Endothelial cell of umbilical vein (primary cell): ENCODE measurements at regions not wholly inside any gene's neighbourhood (a gene's known extent, or its start where the extent isn't known, plus 50 kb on each side); places are given as distances from the start of the nearest gene placed in this dataset.

Experiments used
- BruUV-seq: library from RNA; stranded (reverse); fragments of 400-500 nt; replicated peaks from 2 replicates; lab custom pipeline; 2021; lab: Mats Ljungman, UMichigan
- CTCF ChIA-PET: fragments of 300-600, 350-600 bp; sonication (Branson Sonifier 250); formaldehyde crosslinking; loops from one replicate; lab custom pipeline; 2021; ENCODE audit warnings: antibody characterized with exemption, inconsistent platforms; lab: Charles Lee
- POLR2A ChIA-PET: fragments of 300-600, 350-600 bp; sonication (Branson Sonifier 250); formaldehyde crosslinking; loops from one replicate; lab custom pipeline; 2021; ENCODE audit warnings: antibody characterized with exemption, inconsistent platforms; lab: Charles Lee
- DNase-seq: peaks from one replicate; pipeline ENCODE4 v3.0.0-alpha.2; 2011; ENCODE audit warnings: low read depth, low spot score
- FAIRE-seq: peaks from 2 replicates; lab custom pipeline; 2011; peaks lifted over from hg19 to GRCh38; lab: Jason Lieb, UNC
- H2AFZ ChIP-seq: 2 replicates; pipeline ENCODE4 v1.6.0; 2012; ENCODE audit warnings: low read depth, low read length, control low read depth, inconsistent platforms
- H3K27ac ChIP-seq: 2 replicates; pipeline ENCODE4 v1.5.1; 2011; ENCODE audit warnings: low read depth, mild to moderate bottlenecking, control low read depth, low read length, moderate library complexity; ENCODE audit not compliant: insufficient read depth
- H3K27me3 ChIP-seq, 2 experiments: 2 replicates each; pipeline versions ENCODE4 v1.6.0 to v1.6.1; 2011; ENCODE audit warnings: low read length in 2 of 2, mixed read lengths in 1 of 2; ENCODE audit not compliant: control insufficient read depth in 2 of 2, insufficient read depth in 2 of 2
- H3K36me3 ChIP-seq, 2 experiments: 2 replicates in 1 of 2; 3 replicates in 1 of 2; pipeline ENCODE4 v1.5.1; 2011; ENCODE audit warnings: low read length in 2 of 2, mild to moderate bottlenecking in 1 of 2, moderate library complexity in 1 of 2; ENCODE audit not compliant: control insufficient read depth in 2 of 2, insufficient read depth in 2 of 2; ENCODE audit errors: extremely low read depth in 1 of 2
- H3K4me1 ChIP-seq: 3 replicates; pipeline ENCODE4 v1.5.1; 2011; ENCODE audit warnings: mild to moderate bottlenecking, low read length; ENCODE audit not compliant: control insufficient read depth, insufficient read depth; ENCODE audit errors: extremely low read depth
- H3K4me2 ChIP-seq: 2 replicates; pipeline ENCODE4 v1.6.1; 2011; ENCODE audit warnings: low read length, control low read depth, mixed read lengths; ENCODE audit not compliant: insufficient read depth
- H3K4me3 ChIP-seq, 3 experiments: fragments of 200-600 bp in 1 of 3; sonication (generic), shearing (Covaris generic) in 1 of 3; replicated peaks in 1 of 3; 2 replicates each; pipeline ENCODE4 v1.5.1; 2011 to 2016; ENCODE audit warnings: control low read depth in 3 of 3, low read length in 3 of 3, mild to moderate bottlenecking in 2 of 3, inconsistent platforms in 1 of 3, low read depth in 1 of 3, moderate library complexity in 1 of 3; ENCODE audit not compliant: insufficient read depth in 1 of 3
- H3K79me2 ChIP-seq: 2 replicates; pipeline ENCODE4 v1.6.0; 2012; ENCODE audit warnings: low read length, inconsistent platforms; ENCODE audit not compliant: control insufficient read depth, insufficient read depth
- H3K9ac ChIP-seq: replicated peaks from 2 replicates; pipeline ENCODE3; 2011; ENCODE audit warnings: low read length, control low read depth; ENCODE audit not compliant: insufficient read depth; ENCODE audit errors: extremely low read depth
- H3K9me1 ChIP-seq: replicated peaks from 3 replicates; pipeline ENCODE4 v1.6.0; 2011; ENCODE audit warnings: mild to moderate bottlenecking, low read length; ENCODE audit not compliant: control insufficient read depth, insufficient read depth; ENCODE audit errors: extremely low read depth
- H3K9me3 ChIP-seq: replicated peaks from 2 replicates; pipeline ENCODE4 v1.5.1; 2012; ENCODE audit warnings: low read length, inconsistent platforms; ENCODE audit not compliant: control insufficient read depth, insufficient read depth
- H4K20me1 ChIP-seq: replicated peaks from 2 replicates; pipeline ENCODE3; 2011; ENCODE audit warnings: mild to moderate bottlenecking, low read length; ENCODE audit not compliant: control insufficient read depth, insufficient read depth; ENCODE audit errors: extremely low read depth
- CTCF ChIP-seq, 2 donors: IDR thresholded peaks; 1 replicate in 1 of 2; 2 replicates in 1 of 2; pipeline ENCODE4 v1.5.1; 2011; ENCODE audit warnings: low read length in 2 of 2, mild to moderate bottlenecking in 2 of 2, moderate library complexity in 2 of 2, control low read depth in 1 of 2, inconsistent platforms in 1 of 2, low read depth in 1 of 2; ENCODE audit not compliant: insufficient read depth in 1 of 2; ENCODE audit errors: extremely low read depth in 1 of 2
- EZH2 ChIP-seq: IDR thresholded peaks from 2 replicates; pipeline ENCODE4 v1.6.1; 2012; ENCODE audit warnings: borderline replicate concordance, low read depth, mild to moderate bottlenecking, moderate library complexity, low read length, inconsistent platforms; ENCODE audit not compliant: severe bottlenecking
- FOS ChIP-seq: IDR thresholded peaks from 2 replicates; pipeline ENCODE4 v1.6.1; 2011; ENCODE audit warnings: mild to moderate bottlenecking, low read length, moderate library complexity, borderline replicate concordance; ENCODE audit not compliant: insufficient read depth
- GATA2 ChIP-seq: IDR thresholded peaks from 2 replicates; pipeline ENCODE4 v1.7.0; 2011; ENCODE audit warnings: low read depth, mild to moderate bottlenecking, moderate library complexity, mixed read lengths, low read length; ENCODE audit not compliant: insufficient read length, insufficient read depth
- JUN ChIP-seq: IDR thresholded peaks from 2 replicates; pipeline ENCODE4 v1.6.1; 2011; ENCODE audit warnings: borderline replicate concordance, low read depth; ENCODE audit not compliant: insufficient read length, insufficient read depth
- MAX ChIP-seq: IDR thresholded peaks from 2 replicates; pipeline ENCODE4 v1.6.1; 2011; ENCODE audit not compliant: insufficient read depth, insufficient read length
- MYC ChIP-seq: IDR thresholded peaks from one replicate; pipeline ENCODE4 v1.6.1; 2011; ENCODE audit warnings: mild to moderate bottlenecking, low read depth, low read length
- POLR2A ChIP-seq: IDR thresholded peaks from 2 replicates; pipeline ENCODE4 v1.6.1; 2012; ENCODE audit warnings: low read depth, mild to moderate bottlenecking, control low read depth, low read length
- POLR2AphosphoS5 ChIP-seq: IDR thresholded peaks from 2 replicates; pipeline ENCODE4 v1.6.1; 2012; ENCODE audit warnings: low read depth, mild to moderate bottlenecking, control low read depth, low read length, moderate library complexity; ENCODE audit not compliant: insufficient read depth
- dilution Hi-C: fragments of 300-500 bp; cut with MboI; formaldehyde crosslinking; loops from one replicate; pipeline ENCODE4 v1.15.0; 2019; ENCODE audit warnings: low sequenced_read_pairs; ENCODE audit not compliant: extremely low pct_ligation_motif_present
- intact Hi-C: fragments of 100-400 bp; cut with micrococcal nuclease; formaldehyde crosslinking; loops from one replicate; pipeline ENCODE4 v1.10.0; 2022

GRCh38 chr16:54685682-54686081 is 245.0 kb upstream of the IRX5 start:
- dilution Hi-C loops (no loop called here), intact Hi-C loops (no loop called here)
- H3K9me1 ChIP-seq = no peaks in the 10 kb centered on the region
- no peaks in the 10 kb centered on the region for H4K20me1 ChIP-seq
- BruUV-seq = no TSS peak
- FAIRE-seq (no peak), DNase-seq (no peak)
- CTCF ChIA-PET = no interaction called here
- H3K36me3 ChIP-seq = no peaks in the 10 kb centered on the region
- TF ChIP-seq MYC = no peak
- TF ChIP-seq POLR2A = no peak
- TF ChIP-seq EZH2 = no peak
- no peak for TF ChIP-seq POLR2AphosphoS5
- POLR2A ChIA-PET = no interaction called here
- H3K27ac ChIP-seq = no peak overlapping the region
- no peaks in the 10 kb centered on the region for H3K9me3 ChIP-seq
- no peak overlapping the region for H2AFZ ChIP-seq
- H3K4me3 ChIP-seq = no peak overlapping the region
- no peaks in the 10 kb centered on the region for H3K4me1 ChIP-seq
- H3K27me3 ChIP-seq = no peaks in the 10 kb centered on the region
- H3K4me2 ChIP-seq = no peak overlapping the region
- H3K9ac ChIP-seq = no peak overlapping the region
- no peaks in the 10 kb centered on the region for H3K79me2 ChIP-seq

- H3K36me3 ChIP-seq = no peaks in the 10 kb centered on the region
- TF ChIP-seq CTCF (IDR thresholded peaks at IDR 0.05; ENCODE audit: extremely low read depth in 1 of 2, insufficient read depth in 1 of 2, low read depth in 1 of 2, low read length in 2 of 2) = no peak
- no peak for TF ChIP-seq FOS
- TF ChIP-seq MYC = no peak
- no peak for TF ChIP-seq EZH2
- no peak for TF ChIP-seq JUN
- TF ChIP-seq MAX = no peak
- TF ChIP-seq GATA2 = no peak
- TF ChIP-seq POLR2A = no peak
- no peak for TF ChIP-seq POLR2AphosphoS5
- FAIRE-seq (no peak), DNase-seq (no peak)
- ChIA-PET POLR2A (no interaction called here), CTCF (no interaction called here)
- H3K4me1 ChIP-seq = no peaks in the 10 kb centered on the region
- no peaks in the 10 kb centered on the region for H3K9me1 ChIP-seq
- no peaks in the 10 kb centered on the region for H4K20me1 ChIP-seq
- intact Hi-C loops = no loop called here
- H3K4me3 ChIP-seq = no peak overlapping the region
- H3K27me3 ChIP-seq = no peaks in the 10 kb centered on the region
- H2AFZ ChIP-seq = no peak overlapping the region
- dilution Hi-C loops = no loop called here
- BruUV-seq = no TSS peak
- no peak overlapping the region for H3K4me2 ChIP-seq
- H3K79me2 ChIP-seq = no peaks in the 10 kb centered on the region
- no peaks in the 10 kb centered on the region for H3K9me3 ChIP-seq
- H3K9ac ChIP-seq = no peak overlapping the region
- H3K27ac ChIP-seq = no peak overlapping the region
These were observed 251.1 kb upstream of the IRX5 start for GRCh38 chr16:54679531-54679930.
